ENCODE measurements at regions not wholly inside any gene's neighbourhood (a gene's known extent, or its start where the extent isn't known, plus 50 kb on each side); places are given as distances from the start of the nearest gene placed in this dataset.
A peak's percentile ranks its signal among the peaks of the same experiment; 100 is the strongest.

DNA sequence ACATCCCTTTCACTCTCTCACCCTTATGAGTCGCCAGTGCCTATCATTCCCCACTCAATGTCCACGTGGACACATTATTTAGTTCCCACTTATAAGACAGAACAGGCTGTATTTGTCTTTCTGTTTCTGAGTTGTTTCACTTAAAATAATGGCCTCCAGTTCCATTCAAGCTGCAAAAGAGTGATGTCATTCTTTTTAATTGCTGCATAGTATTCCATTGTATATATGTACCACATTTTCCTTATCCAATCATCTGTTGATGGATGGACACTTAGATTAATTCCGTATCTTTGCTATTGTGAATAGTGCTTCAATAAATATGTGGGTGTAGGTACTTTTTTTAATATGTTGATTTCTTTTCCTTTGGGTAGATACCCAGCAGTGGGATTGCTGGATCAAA lies 79.1 kb downstream of the ZNF365 start:
- Histone ChIP-seq H3K9me3 (ENCODE audit: control insufficient read depth in 2 of 2, insufficient read depth in 1 of 2, low read depth in 1 of 2, low read length in 1 of 2) (no peaks in the 10 kb centered on the region), H3K36me3 (ENCODE audit: control insufficient read depth in 3 of 3, insufficient read depth in 2 of 3, low read depth in 1 of 3, low read length in 3 of 3) (no peaks in the 10 kb centered on the region), H3K4me3 (ENCODE audit: low read depth in 1 of 3, low read length in 3 of 3) (no peak overlapping the region), H3K27me3 (ENCODE audit: control insufficient read depth in 3 of 3, insufficient read depth in 3 of 3, low read length in 3 of 3) (no peaks in the 10 kb centered on the region), H3K27ac (ENCODE audit: low read depth in 1 of 3, low read length in 2 of 3) (no peak overlapping the region), H3K4me1 (ENCODE audit: control insufficient read depth in 3 of 3, insufficient read depth in 2 of 3, low read depth in 1 of 3, low read length in 2 of 3) (no peaks in the 10 kb centered on the region)
- WGBS, 3 donors = 87 to 93% (median 88%) methylated on average over 3 of the region's 3 CpGs
- no peak for DNase-seq
- FAIRE-seq = no peak

GRCh38 chr10:62454687-62455397 lies 80.7 kb downstream of the ZNF365 start:
- no peak for DNase-seq
- peak overlapping the region in 1 of 3 donors; percentile 17 for H3K27ac ChIP-seq (ENCODE audit: low read depth in 1 of 3, low read length in 2 of 3)
- H3K27me3 ChIP-seq (ENCODE audit: control insufficient read depth in 3 of 3, insufficient read depth in 3 of 3, low read length in 3 of 3) = no peaks in the 10 kb centered on the region
- no peak overlapping the region for H3K4me3 ChIP-seq (ENCODE audit: low read depth in 1 of 3, low read length in 3 of 3)
- H3K4me1 ChIP-seq (ENCODE audit: control insufficient read depth in 3 of 3, insufficient read depth in 2 of 3, low read depth in 1 of 3, low read length in 2 of 3) = no peaks in the 10 kb centered on the region
- H3K36me3 ChIP-seq (ENCODE audit: control insufficient read depth in 3 of 3, insufficient read depth in 2 of 3, low read depth in 1 of 3, low read length in 3 of 3) = no peaks in the 10 kb centered on the region
- WGBS, 3 donors = 36 to 47% (median 45%) methylated on average over 3 of the region's 3 CpGs
- FAIRE-seq = no peak
- no peaks in the 10 kb centered on the region for H3K9me3 ChIP-seq (ENCODE audit: control insufficient read depth in 2 of 2, insufficient read depth in 1 of 2, low read depth in 1 of 2, low read length in 1 of 2)

DNA sequence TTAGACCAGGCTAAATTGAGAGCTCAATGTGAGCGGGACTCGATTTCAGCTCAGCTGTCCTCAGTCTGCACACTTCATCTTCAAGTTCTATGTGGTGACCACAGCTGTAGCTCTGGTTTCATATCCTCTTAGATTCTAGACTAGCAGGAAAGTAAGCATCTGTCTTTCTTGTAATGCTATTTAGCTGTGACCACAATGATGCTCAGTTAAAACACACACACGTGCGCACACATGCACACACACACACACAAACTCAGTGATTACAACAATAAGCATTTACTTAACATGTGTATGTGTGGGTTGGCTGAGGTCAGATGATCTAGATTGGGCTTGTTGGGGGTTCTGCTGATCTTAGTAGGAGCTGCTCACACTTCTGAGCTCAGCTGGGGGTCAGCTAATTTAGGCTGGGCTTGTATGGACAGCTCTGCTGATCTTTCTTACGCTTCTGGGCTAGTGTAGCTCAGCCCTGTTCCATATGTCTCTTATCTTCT lies 82.5 kb downstream of the ZNF365 start:
- WGBS, 3 donors = 67 to 91% (median 76%) methylated on average over 5 of the region's 5 CpGs
- Histone ChIP-seq H3K27me3 (ENCODE audit: control insufficient read depth in 3 of 3, insufficient read depth in 3 of 3, low read length in 3 of 3) (no peaks in the 10 kb centered on the region), H3K4me3 (ENCODE audit: low read depth in 1 of 3, low read length in 3 of 3) (no peak overlapping the region), H3K27ac (ENCODE audit: low read depth in 1 of 3, low read length in 2 of 3) (no peak overlapping the region), H3K36me3 (ENCODE audit: control insufficient read depth in 3 of 3, insufficient read depth in 2 of 3, low read depth in 1 of 3, low read length in 3 of 3) (no peaks in the 10 kb centered on the region), H3K4me1 (ENCODE audit: control insufficient read depth in 3 of 3, insufficient read depth in 2 of 3, low read depth in 1 of 3, low read length in 2 of 3) (no peaks in the 10 kb centered on the region), H3K9me3 (ENCODE audit: control insufficient read depth in 2 of 2, insufficient read depth in 1 of 2, low read depth in 1 of 2, low read length in 1 of 2) (no peaks in the 10 kb centered on the region)
- DNase-seq (no peak), FAIRE-seq (no peak)

DNA sequence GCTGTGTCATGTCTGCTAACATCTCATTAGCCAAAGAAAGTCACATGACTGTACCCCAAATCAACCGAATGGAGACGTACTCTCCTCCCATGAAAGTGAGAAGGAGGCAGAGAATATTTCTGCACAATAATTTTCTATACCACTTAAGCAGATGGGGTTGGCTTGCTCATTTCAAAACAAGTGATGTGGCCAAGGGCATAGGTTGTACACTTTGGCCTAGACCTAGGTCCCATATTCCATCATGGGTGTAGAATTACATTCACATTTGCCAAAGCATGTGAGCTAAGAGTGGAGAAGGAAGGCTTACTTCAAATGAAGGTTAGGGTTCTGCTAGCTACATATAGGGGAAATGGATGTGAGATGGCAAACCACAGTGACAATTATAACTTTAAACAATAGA lies 83.0 kb downstream of the ZNF365 start:
- DNase-seq (no peak), FAIRE-seq (no peak)
- Histone ChIP-seq H3K4me3 (ENCODE audit: low read depth in 1 of 3, low read length in 3 of 3) (no peak overlapping the region), H3K27ac (ENCODE audit: low read depth in 1 of 3, low read length in 2 of 3) (no peak overlapping the region), H3K4me1 (ENCODE audit: control insufficient read depth in 3 of 3, insufficient read depth in 2 of 3, low read depth in 1 of 3, low read length in 2 of 3) (no peaks in the 10 kb centered on the region), H3K27me3 (ENCODE audit: control insufficient read depth in 3 of 3, insufficient read depth in 3 of 3, low read length in 3 of 3) (no peaks in the 10 kb centered on the region), H3K36me3 (ENCODE audit: control insufficient read depth in 3 of 3, insufficient read depth in 2 of 3, low read depth in 1 of 3, low read length in 3 of 3) (no peaks in the 10 kb centered on the region), H3K9me3 (ENCODE audit: control insufficient read depth in 2 of 2, insufficient read depth in 1 of 2, low read depth in 1 of 2, low read length in 1 of 2) (no peaks in the 10 kb centered on the region)
- WGBS, 3 donors = 81 to 96% (median 93%) methylated on average over 2 of the region's 2 CpGs

GRCh38 chr10:62457598-62457997 lies 83.4 kb downstream of the ZNF365 start:
- no peak for FAIRE-seq

DNA sequence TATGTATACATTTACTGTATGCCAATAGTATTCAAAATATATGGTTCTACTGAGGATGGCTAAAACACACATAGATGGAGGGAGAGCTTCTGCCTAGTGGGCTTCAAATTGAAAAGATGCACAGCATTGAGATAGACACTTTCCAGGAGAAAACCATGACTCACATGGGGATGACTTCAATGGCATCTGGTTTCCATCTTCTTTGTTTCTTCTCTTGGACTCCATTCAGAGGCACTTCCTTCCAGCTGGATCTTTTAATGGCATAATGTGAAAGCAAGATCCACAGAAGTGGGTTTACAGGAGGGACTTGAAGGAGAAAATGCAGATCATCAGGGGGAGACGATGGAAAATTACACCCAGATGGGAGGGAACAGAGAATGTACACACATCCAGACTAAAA lies 84.9 kb downstream of the ZNF365 start:
- no peak overlapping the region for H3K27ac ChIP-seq (ENCODE audit: low read depth in 1 of 3, low read length in 2 of 3)
- no peaks in the 10 kb centered on the region for H3K9me3 ChIP-seq (ENCODE audit: control insufficient read depth in 2 of 2, insufficient read depth in 1 of 2, low read depth in 1 of 2, low read length in 1 of 2)
- peak in 1 of 2 donors; percentile 25 for DNase-seq
- H3K36me3 ChIP-seq (ENCODE audit: control insufficient read depth in 3 of 3, insufficient read depth in 2 of 3, low read depth in 1 of 3, low read length in 3 of 3) = no peaks in the 10 kb centered on the region
- H3K4me3 ChIP-seq (ENCODE audit: low read depth in 1 of 3, low read length in 3 of 3) = no peak overlapping the region
- FAIRE-seq = no peak
- H3K4me1 ChIP-seq (ENCODE audit: control insufficient read depth in 3 of 3, insufficient read depth in 2 of 3, low read depth in 1 of 3, low read length in 2 of 3) = no peaks in the 10 kb centered on the region
- 64 to 86% (median 84%) methylated on average over 1 of the region's 1 CpG for WGBS, 3 donors
- H3K27me3 ChIP-seq (ENCODE audit: control insufficient read depth in 3 of 3, insufficient read depth in 3 of 3, low read length in 3 of 3) = no peaks in the 10 kb centered on the region

More at GRCh38 chr10:62457598-62457997, 83.4 kb downstream of the ZNF365 start:
- H3K4me1 ChIP-seq (ENCODE audit: control insufficient read depth in 3 of 3, insufficient read depth in 2 of 3, low read depth in 1 of 3, low read length in 2 of 3) = no peaks in the 10 kb centered on the region
- H3K27me3 ChIP-seq (ENCODE audit: control insufficient read depth in 3 of 3, insufficient read depth in 3 of 3, low read length in 3 of 3) = no peaks in the 10 kb centered on the region
- no peaks in the 10 kb centered on the region for H3K9me3 ChIP-seq (ENCODE audit: control insufficient read depth in 2 of 2, insufficient read depth in 1 of 2, low read depth in 1 of 2, low read length in 1 of 2)
- 35 to 55% (median 54%) methylated on average over 1 of the region's 1 CpG for WGBS, 3 donors
- H3K36me3 ChIP-seq (ENCODE audit: control insufficient read depth in 3 of 3, insufficient read depth in 2 of 3, low read depth in 1 of 3, low read length in 3 of 3) = no peaks in the 10 kb centered on the region
- no peak overlapping the region for H3K4me3 ChIP-seq (ENCODE audit: low read depth in 1 of 3, low read length in 3 of 3)
- DNase-seq = no peak
- no peak overlapping the region for H3K27ac ChIP-seq (ENCODE audit: low read depth in 1 of 3, low read length in 2 of 3)

- Histone ChIP-seq H3K27ac (ENCODE audit: low read depth in 1 of 3, low read length in 2 of 3) (no peak overlapping the region), H3K9me3 (ENCODE audit: control insufficient read depth in 2 of 2, insufficient read depth in 1 of 2, low read depth in 1 of 2, low read length in 1 of 2) (no peaks in the 10 kb centered on the region), H3K4me1 (ENCODE audit: control insufficient read depth in 3 of 3, insufficient read depth in 2 of 3, low read depth in 1 of 3, low read length in 2 of 3) (no peaks in the 10 kb centered on the region), H3K4me3 (ENCODE audit: low read depth in 1 of 3, low read length in 3 of 3) (no peak overlapping the region), H3K36me3 (ENCODE audit: control insufficient read depth in 3 of 3, insufficient read depth in 2 of 3, low read depth in 1 of 3, low read length in 3 of 3) (no peaks in the 10 kb centered on the region), H3K27me3 (ENCODE audit: control insufficient read depth in 3 of 3, insufficient read depth in 3 of 3, low read length in 3 of 3) (no peaks in the 10 kb centered on the region)
- WGBS, 3 donors = 85 to 95% (median 94%) methylated on average over 3 of the region's 3 CpGs
- DNase-seq = no peak
- no peak for FAIRE-seq
Observed at GRCh38 chr10:62459500-62459899, 85.3 kb downstream of the ZNF365 start.

- DNase-seq (no peak), FAIRE-seq (no peak)
- no peaks in the 10 kb centered on the region for H3K36me3 ChIP-seq (ENCODE audit: control insufficient read depth in 3 of 3, insufficient read depth in 2 of 3, low read depth in 1 of 3, low read length in 3 of 3)
- WGBS, 3 donors = 88 to 94% (median 90%) methylated on average over 2 of the region's 2 CpGs
- peaks cover 0 to 8% of the 10 kb centered on the region in 2 donors for H3K9me3 ChIP-seq (ENCODE audit: control insufficient read depth in 2 of 2, insufficient read depth in 1 of 2, low read depth in 1 of 2, low read length in 1 of 2)
- no peak overlapping the region for H3K27ac ChIP-seq (ENCODE audit: low read depth in 1 of 3, low read length in 2 of 3)
- no peaks in the 10 kb centered on the region for H3K27me3 ChIP-seq (ENCODE audit: control insufficient read depth in 3 of 3, insufficient read depth in 3 of 3, low read length in 3 of 3)
- H3K4me1 ChIP-seq (ENCODE audit: control insufficient read depth in 3 of 3, insufficient read depth in 2 of 3, low read depth in 1 of 3, low read length in 2 of 3) = no peaks in the 10 kb centered on the region
- no peak overlapping the region for H3K4me3 ChIP-seq (ENCODE audit: low read depth in 1 of 3, low read length in 3 of 3)
Observed at GRCh38 chr10:62460393-62460792, 86.2 kb downstream of the ZNF365 start.

- Histone ChIP-seq H3K9me3 (ENCODE audit: control insufficient read depth in 2 of 2, insufficient read depth in 1 of 2, low read depth in 1 of 2, low read length in 1 of 2) (peaks cover 0 to 15% of the 10 kb centered on the region in 2 donors), H3K27ac (ENCODE audit: low read depth in 1 of 3, low read length in 2 of 3) (no peak overlapping the region), H3K4me3 (ENCODE audit: low read depth in 1 of 3, low read length in 3 of 3) (no peak overlapping the region), H3K4me1 (ENCODE audit: control insufficient read depth in 3 of 3, insufficient read depth in 2 of 3, low read depth in 1 of 3, low read length in 2 of 3) (no peaks in the 10 kb centered on the region), H3K36me3 (ENCODE audit: control insufficient read depth in 3 of 3, insufficient read depth in 2 of 3, low read depth in 1 of 3, low read length in 3 of 3) (no peaks in the 10 kb centered on the region), H3K27me3 (ENCODE audit: control insufficient read depth in 3 of 3, insufficient read depth in 3 of 3, low read length in 3 of 3) (no peaks in the 10 kb centered on the region)
- DNase-seq = no peak
- 84 to 91% (median 86%) methylated on average over 8 of the region's 8 CpGs for WGBS, 3 donors
- FAIRE-seq = no peak
Observed at GRCh38 chr10:62461120-62461519, 87.0 kb downstream of the ZNF365 start.

Data from small intestine (tissue), 7 donors.